ENCODE measurements at regions not wholly inside any gene's neighbourhood (a gene's known extent, or its start where the extent isn't known, plus 50 kb on each side); places are given as distances from the start of the nearest gene placed in this dataset.
A peak's percentile ranks its signal among the peaks of the same experiment; 100 is the strongest.

DNA sequence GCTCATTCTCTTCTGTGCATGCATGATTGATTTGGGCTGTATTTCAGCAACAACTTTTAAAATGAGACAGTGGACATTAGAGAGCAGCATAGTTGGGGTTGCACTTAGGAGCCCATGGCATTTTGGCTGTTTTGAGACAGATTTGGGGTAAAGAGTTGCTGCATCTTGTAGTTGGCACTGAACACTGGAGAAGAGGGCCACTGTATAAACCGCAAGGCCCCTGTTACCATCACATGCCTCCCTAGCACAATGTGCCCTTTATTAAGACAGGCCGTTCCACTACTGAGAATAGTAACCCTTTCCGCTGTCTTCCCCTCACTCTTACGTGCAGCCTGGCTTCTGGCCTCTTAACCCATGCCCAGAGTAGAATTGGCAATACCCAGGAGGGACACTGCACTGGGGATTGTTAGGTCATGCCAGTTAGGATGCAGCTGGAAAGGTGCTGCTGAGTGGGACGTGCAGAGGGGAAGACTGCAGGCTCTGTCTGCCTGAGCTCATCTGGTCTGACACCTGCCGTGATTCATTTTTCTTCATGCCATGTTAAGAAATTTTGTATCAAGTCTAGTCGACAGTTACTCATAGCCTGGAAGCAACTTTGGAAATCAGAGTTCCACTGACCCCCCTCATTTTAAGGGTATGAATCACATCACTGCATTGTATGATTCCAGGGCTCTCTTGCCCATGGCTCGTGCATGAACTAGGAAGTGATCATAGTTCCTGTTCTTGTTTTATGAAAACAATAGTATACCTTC, 146.9 kb upstream of the DMRT1 start:
- Histone ChIP-seq H3K27me3 (ENCODE audit: control insufficient read depth in 1 of 2, insufficient read depth in 2 of 2, low read length in 2 of 2) (no peaks in the 10 kb centered on the region), H2AFZ (ENCODE audit: low read length) (no peak overlapping the region), H3K4me1 (ENCODE audit: insufficient read depth, low read length) (peaks cover 97% of the 10 kb centered on the region), H3K79me2 (ENCODE audit: insufficient read depth, low read length) (peaks cover 98% of the 10 kb centered on the region), H3K36me3 (replicated peaks in 1 of 2; ENCODE audit: control insufficient read depth in 1 of 2, insufficient read depth in 2 of 2, low read length in 2 of 2) (peaks cover 3 to 39% of the 10 kb centered on the region in 2 experiments; a peak in 3 of 5 replicates), H3K9ac (ENCODE audit: insufficient read depth, low read depth, low read length) (peak overlapping the region; percentile 7; the same call in 1 of the 2 replicates), H3K9me3 (ENCODE audit: low read length) (no peaks in the 10 kb centered on the region), H3K4me2 (ENCODE audit: low read depth, low read length) (peak overlapping the region; percentile 59), H3K27ac (ENCODE audit: extremely low read length, insufficient read depth, low read length) (peak overlapping the region; percentile 31), H4K20me1 (ENCODE audit: insufficient read depth, low read length) (peaks cover 20% of the 10 kb centered on the region; the same call in 1 of the 2 replicates), H3K4me3 (replicated peaks in 1 of 3; ENCODE audit: insufficient read depth in 1 of 3, low read depth in 2 of 3, low read length in 3 of 3) (no peak overlapping the region)
- ChIA-PET CTCF (ENCODE audit: low intra/inter-chr PET ratio, low total read pairs) (no interaction called here), POLR2A (interaction anchor here (1.3 to 5.0 kb wide), 6 partner anchors 9 to 21 kb away, joined by 3 to 63 read pairs (median 14); no protein-coding TSS in a partner anchor)
- peak; percentile 19; the same call in 2 of the 3 replicates for ATAC-seq
- FAIRE-seq: no peak
- WGBS (ENCODE audit: low lambda C conversion rate): 66% methylated on average over 5 of the region's 8 CpGs
- in situ Hi-C loops (cut with HindIII; ENCODE audit: extremely low pct_ligation_motif_present, low pct_unique_long_range_greater_than_20kb): no loop called here
- no TSS peak for BruUV-seq (replicated peaks)
- intact Hi-C loops (cut with micrococcal nuclease; ENCODE audit: unreplicated experiment): no loop called here
- DNase-seq (ENCODE audit: low spot score): no peak
- TF ChIP-seq ZBTB7A (CRISPR knock-in tag; IDR thresholded peaks at IDR 0.05): no peak
- TF ChIP-seq ZNF609 (CRISPR knock-in tag; IDR thresholded peaks at IDR 0.05; ENCODE audit: borderline replicate concordance): no peak
- TF ChIP-seq KMT2A (CRISPR knock-in tag; IDR thresholded peaks at IDR 0.05): no peak
- TF ChIP-seq ZBTB38 (CRISPR knock-in tag; IDR thresholded peaks at IDR 0.05): peak; percentile 64
- TF ChIP-seq POLR2AphosphoS2 (IDR thresholded peaks at IDR 0.05; ENCODE audit: low read depth, low read length): no peak
- TF ChIP-seq NFE2L1 (CRISPR knock-in tag; IDR thresholded peaks at IDR 0.05; ENCODE audit: borderline replicate concordance): no peak
- TF ChIP-seq, protein P1, sequence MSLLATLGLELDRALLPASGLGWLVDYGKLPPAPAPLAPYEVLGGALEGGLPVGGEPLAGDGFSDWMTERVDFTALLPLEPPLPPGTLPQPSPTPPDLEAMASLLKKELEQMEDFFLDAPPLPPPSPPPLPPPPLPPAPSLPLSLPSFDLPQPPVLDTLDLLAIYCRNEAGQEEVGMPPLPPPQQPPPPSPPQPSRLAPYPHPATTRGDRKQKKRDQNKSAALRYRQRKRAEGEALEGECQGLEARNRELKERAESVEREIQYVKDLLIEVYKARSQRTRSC (CRISPR knock-in tag; IDR thresholded peaks at IDR 0.05; ENCODE audit: low read depth): no peak
- TF ChIP-seq, protein P2, sequence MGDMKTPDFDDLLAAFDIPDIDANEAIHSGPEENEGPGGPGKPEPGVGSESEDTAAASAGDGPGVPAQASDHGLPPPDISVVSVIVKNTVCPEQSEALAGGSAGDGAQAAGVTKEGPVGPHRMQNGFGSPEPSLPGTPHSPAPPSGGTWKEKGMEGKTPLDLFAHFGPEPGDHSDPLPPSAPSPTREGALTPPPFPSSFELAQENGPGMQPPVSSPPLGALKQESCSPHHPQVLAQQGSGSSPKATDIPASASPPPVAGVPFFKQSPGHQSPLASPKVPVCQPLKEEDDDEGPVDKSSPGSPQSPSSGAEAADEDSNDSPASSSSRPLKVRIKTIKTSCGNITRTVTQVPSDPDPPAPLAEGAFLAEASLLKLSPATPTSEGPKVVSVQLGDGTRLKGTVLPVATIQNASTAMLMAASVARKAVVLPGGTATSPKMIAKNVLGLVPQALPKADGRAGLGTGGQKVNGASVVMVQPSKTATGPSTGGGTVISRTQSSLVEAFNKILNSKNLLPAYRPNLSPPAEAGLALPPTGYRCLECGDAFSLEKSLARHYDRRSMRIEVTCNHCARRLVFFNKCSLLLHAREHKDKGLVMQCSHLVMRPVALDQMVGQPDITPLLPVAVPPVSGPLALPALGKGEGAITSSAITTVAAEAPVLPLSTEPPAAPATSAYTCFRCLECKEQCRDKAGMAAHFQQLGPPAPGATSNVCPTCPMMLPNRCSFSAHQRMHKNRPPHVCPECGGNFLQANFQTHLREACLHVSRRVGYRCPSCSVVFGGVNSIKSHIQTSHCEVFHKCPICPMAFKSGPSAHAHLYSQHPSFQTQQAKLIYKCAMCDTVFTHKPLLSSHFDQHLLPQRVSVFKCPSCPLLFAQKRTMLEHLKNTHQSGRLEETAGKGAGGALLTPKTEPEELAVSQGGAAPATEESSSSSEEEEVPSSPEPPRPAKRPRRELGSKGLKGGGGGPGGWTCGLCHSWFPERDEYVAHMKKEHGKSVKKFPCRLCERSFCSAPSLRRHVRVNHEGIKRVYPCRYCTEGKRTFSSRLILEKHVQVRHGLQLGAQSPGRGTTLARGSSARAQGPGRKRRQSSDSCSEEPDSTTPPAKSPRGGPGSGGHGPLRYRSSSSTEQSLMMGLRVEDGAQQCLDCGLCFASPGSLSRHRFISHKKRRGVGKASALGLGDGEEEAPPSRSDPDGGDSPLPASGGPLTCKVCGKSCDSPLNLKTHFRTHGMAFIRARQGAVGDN (CRISPR knock-in tag; IDR thresholded peaks at IDR 0.05): peak; percentile 37; the same call in 1 of the 2 replicates
- peak; percentile 32; the same call in 1 of the 2 replicates for TF ChIP-seq ZFP91 (CRISPR knock-in tag; IDR thresholded peaks at IDR 0.05; ENCODE audit: borderline replicate concordance)
- TF ChIP-seq RBFOX2 (IDR thresholded peaks at IDR 0.05; ENCODE audit: low read depth, low read length): peak; percentile 42; the same call in 1 of the 2 replicates
- TF ChIP-seq RFX3 (CRISPR knock-in tag; IDR thresholded peaks at IDR 0.05): no peak
- peak; percentile 2; the same call in 1 of the 2 replicates for TF ChIP-seq FOSL2 (CRISPR knock-in tag; IDR thresholded peaks at IDR 0.05)

All from HepG2 (cell line).